Fibroblast of gingiva (primary cell): ENCODE measurements at regions not wholly inside any gene's neighbourhood (a gene's known extent, or its start where the extent isn't known, plus 50 kb on each side); places are given as distances from the start of the nearest gene placed in this dataset.

Experiments used
- DNase-seq: peaks from one replicate; pipeline ENCODE4 v3.0.0-alpha.2; 2011; ENCODE audit warnings: low read depth

- DNase-seq = no peak
Measured at GRCh38 chr4:104964410-104965175, 182.1 kb upstream of the TET2 start.

- DNase-seq = no peak
Measured at GRCh38 chr4:104966349-104967033, 180.2 kb upstream of the TET2 start.

GRCh38 chr4:104967034-104967401, 179.7 kb upstream of the TET2 start:
- no peak for DNase-seq

- no peak for DNase-seq
Measured at GRCh38 chr4:104969394-104970082, 177.1 kb upstream of the TET2 start.

GRCh38 chr4:104971462-104971861, 175.2 kb upstream of the TET2 start:
- DNase-seq = no peak

GRCh38 chr4:104973708-104974107, 173.0 kb upstream of the TET2 start:
- no peak for DNase-seq

GRCh38 chr4:104975617-104976016, 171.1 kb upstream of the TET2 start:
- no peak for DNase-seq

- DNase-seq = no peak
Measured at GRCh38 chr4:104976262-104976661, 170.4 kb upstream of the TET2 start.

GRCh38 chr4:104979083-104979760, 167.5 kb upstream of the TET2 start:
- DNase-seq = no peak

- DNase-seq = no peak
Measured at GRCh38 chr4:104983615-104984179, 163.0 kb upstream of the TET2 start.

- no peak for DNase-seq
Measured at GRCh38 chr4:104986306-104986705, 160.4 kb upstream of the TET2 start.

GRCh38 chr4:104989371-104989770, 157.3 kb upstream of the TET2 start:
- no peak for DNase-seq

- no peak for DNase-seq
Measured at GRCh38 chr4:105002278-105002677, 144.4 kb upstream of the TET2 start.

GRCh38 chr4:105014234-105014633, 132.4 kb upstream of the TET2 start:
- DNase-seq = no peak

GRCh38 chr4:105014635-105015034, 132.0 kb upstream of the TET2 start:
- DNase-seq = no peak

GRCh38 chr4:105015750-105016149, 130.9 kb upstream of the TET2 start:
- no peak for DNase-seq

GRCh38 chr4:105022811-105023667, 123.6 kb upstream of the TET2 start:
- DNase-seq = no peak

GRCh38 chr4:105023668-105024055, 123.0 kb upstream of the TET2 start:
- DNase-seq = no peak

GRCh38 chr4:105025263-105026017, 121.2 kb upstream of the TET2 start:
- no peak for DNase-seq

GRCh38 chr4:105036991-105037390, 109.7 kb upstream of the TET2 start:
- DNase-seq = no peak

- DNase-seq = no peak
Measured at GRCh38 chr4:105042451-105042850, 104.2 kb upstream of the TET2 start.
